ENCODE measurements at regions not wholly inside any gene's neighbourhood (a gene's known extent, or its start where the extent isn't known, plus 50 kb on each side); places are given as distances from the start of the nearest gene placed in this dataset.

DNA sequence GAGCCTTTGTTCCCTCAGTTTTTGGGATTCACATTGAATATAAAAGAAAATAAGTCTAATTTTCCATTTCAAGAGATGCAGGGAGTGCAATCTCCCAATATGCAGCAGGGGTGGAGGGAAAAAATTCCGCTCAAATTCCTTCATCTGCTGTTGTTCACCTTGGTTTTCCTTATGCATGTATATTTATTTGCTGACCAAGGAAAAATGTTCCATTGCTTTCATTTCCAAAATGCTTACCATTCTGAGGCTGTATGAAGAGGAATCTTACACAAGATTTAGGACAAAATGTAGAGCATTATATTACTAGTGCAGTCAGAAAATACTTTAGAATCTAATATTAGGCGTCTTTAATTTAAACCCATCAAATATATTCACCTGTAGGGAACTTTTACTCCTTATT, 863.9 kb downstream of the EPHA3 start:
- TF ChIP-seq, protein P1, sequence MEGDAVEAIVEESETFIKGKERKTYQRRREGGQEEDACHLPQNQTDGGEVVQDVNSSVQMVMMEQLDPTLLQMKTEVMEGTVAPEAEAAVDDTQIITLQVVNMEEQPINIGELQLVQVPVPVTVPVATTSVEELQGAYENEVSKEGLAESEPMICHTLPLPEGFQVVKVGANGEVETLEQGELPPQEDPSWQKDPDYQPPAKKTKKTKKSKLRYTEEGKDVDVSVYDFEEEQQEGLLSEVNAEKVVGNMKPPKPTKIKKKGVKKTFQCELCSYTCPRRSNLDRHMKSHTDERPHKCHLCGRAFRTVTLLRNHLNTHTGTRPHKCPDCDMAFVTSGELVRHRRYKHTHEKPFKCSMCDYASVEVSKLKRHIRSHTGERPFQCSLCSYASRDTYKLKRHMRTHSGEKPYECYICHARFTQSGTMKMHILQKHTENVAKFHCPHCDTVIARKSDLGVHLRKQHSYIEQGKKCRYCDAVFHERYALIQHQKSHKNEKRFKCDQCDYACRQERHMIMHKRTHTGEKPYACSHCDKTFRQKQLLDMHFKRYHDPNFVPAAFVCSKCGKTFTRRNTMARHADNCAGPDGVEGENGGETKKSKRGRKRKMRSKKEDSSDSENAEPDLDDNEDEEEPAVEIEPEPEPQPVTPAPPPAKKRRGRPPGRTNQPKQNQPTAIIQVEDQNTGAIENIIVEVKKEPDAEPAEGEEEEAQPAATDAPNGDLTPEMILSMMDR (IDR thresholded peaks at IDR 0.05): no peak
- no peak for TF ChIP-seq EZH2 (IDR thresholded peaks at IDR 0.05; ENCODE audit: borderline replicate concordance, insufficient read depth, low read depth, low read length, poor library complexity, severe bottlenecking)
